ENCODE measurements at regions not wholly inside any gene's neighbourhood (a gene's known extent, or its start where the extent isn't known, plus 50 kb on each side); places are given as distances from the start of the nearest gene placed in this dataset.
"Not testable (repeated sequence)": the region's sequence is repeated elsewhere in the genome, so short reads cannot be mapped to it uniquely, and the experiment has no call there.

- DNase-seq (ENCODE audit: low spot score) = not testable (repeated sequence)
Observed at GRCh38 chr9:41018948-41019347, 109.5 kb downstream of the FOXD4L6 start.

- not testable (repeated sequence) for DNase-seq (ENCODE audit: low spot score)
Observed at GRCh38 chr9:41016699-41017098, 111.8 kb downstream of the FOXD4L6 start.

GRCh38 chr9:40999952-41000700 lies 128.4 kb downstream of the FOXD4L6 start:
- DNase-seq (ENCODE audit: low spot score) = not testable (repeated sequence)

GRCh38 chr9:40995490-40995889 lies 133.0 kb downstream of the FOXD4L6 start:
- DNase-seq (ENCODE audit: low spot score) = not testable (repeated sequence)

GRCh38 chr9:40993842-40994241 lies 134.6 kb downstream of the FOXD4L6 start:
- DNase-seq (ENCODE audit: low spot score) = not testable (repeated sequence)

GRCh38 chr9:40993375-40993774 lies 135.1 kb downstream of the FOXD4L6 start:
- not testable (repeated sequence) for DNase-seq (ENCODE audit: low spot score)

- DNase-seq (ENCODE audit: low spot score) = not testable (repeated sequence)
Observed at GRCh38 chr9:40992472-40992821, 136.0 kb downstream of the FOXD4L6 start.

DNA sequence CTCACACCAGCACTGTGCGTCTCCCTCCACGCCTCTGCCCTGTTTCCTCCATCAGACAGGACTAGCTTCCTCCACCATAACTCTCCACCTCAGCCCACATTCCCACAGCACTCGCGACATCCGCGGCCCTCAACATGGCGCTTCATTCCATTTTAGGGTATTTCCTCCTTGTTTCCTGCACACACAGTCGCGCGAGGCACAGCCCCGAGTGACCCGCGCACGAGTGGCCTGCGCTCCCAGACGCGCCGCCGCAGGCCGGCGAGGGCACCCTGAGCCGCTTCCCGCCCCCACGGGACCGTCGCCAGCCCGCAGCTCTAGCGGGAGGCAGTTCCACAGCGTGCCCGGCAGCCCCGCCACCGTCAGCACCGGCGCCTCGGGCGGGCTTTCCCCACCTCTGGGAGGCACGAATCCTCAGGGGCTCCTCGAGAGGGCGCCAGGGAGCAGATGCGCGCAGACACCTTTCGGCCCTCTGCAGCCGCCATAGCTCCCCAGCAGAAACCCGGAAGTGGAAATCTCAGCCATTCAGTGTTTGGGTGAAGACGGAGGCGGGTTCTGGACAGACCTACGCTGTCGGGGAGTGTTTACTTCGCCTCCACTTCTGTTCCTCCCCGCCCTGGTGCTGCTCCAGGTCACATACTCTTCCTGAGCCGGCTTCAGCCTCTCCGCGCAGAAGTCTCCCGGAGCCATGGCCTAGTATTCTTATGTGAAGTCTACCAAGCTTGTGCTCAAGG lies 136.6 kb downstream of the FOXD4L6 start:
- DNase-seq (ENCODE audit: low spot score) = peak; percentile 100

DNA sequence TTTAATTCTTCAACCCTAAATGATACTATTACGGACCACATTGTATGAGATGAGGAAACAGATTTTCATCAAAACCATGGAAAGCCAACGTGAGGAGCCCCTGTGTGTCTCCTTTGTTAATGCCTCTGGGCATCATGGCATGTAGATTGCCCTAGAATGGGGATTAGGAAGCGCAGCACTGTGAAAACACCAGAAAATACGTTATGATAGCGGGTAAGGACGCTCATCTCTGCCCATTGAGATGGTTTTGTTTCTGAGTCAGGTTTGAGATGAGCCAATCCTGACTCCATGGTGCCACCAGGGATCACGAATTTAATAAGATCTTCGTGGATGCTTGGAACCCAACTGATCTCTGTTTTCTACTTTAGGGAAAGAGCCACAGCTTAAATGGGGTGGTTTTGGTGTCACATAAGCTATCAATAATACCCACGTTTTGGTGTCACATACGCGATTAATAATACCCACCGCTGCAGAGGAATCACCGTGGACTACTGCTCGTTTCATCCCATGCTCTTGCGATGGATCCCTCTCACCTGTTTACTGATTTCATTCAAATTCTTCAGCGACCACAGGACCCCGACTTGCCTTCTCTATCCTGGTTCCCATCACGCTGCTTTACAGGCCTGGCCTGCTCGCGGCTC lies 137.3 kb downstream of the FOXD4L6 start:
- DNase-seq (ENCODE audit: low spot score) = peak; percentile 26

GRCh38 chr9:40986332-40986731 lies 142.1 kb downstream of the FOXD4L6 start:
- DNase-seq (ENCODE audit: low spot score) = not testable (repeated sequence)

GRCh38 chr9:40975351-40975750 lies 153.1 kb downstream of the FOXD4L6 start:
- DNase-seq (ENCODE audit: low spot score) = not testable (repeated sequence)

- DNase-seq (ENCODE audit: low spot score) = not testable (repeated sequence)
Observed at GRCh38 chr9:40974912-40975311, 153.6 kb downstream of the FOXD4L6 start.

DNA sequence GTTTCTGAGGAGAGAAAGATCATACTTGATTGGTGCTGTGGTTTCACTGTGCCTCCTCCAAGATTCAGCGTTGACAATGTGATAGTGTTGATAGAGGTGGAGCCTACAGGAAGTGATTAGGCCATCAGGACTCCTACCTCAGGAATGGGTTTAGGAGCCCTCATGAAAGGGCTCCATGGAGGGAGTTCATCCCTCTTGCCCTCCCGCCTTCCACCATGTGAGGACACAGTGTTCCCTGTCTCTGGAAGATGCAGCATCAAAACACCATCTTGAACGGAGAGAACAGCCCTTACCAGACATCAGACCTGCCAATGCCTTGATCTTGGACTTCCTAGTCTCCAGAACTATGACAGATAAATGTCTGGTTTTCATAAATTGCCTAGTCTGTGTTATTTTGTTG lies 156.7 kb downstream of the FOXD4L6 start:
- DNase-seq (ENCODE audit: low spot score) = not testable (repeated sequence)

GRCh38 chr9:40970340-40970739 lies 158.1 kb downstream of the FOXD4L6 start:
- DNase-seq (ENCODE audit: low spot score) = not testable (repeated sequence)

- not testable (repeated sequence) for DNase-seq (ENCODE audit: low spot score)
Observed at GRCh38 chr9:40962461-40962860, 166.0 kb downstream of the FOXD4L6 start.

- not testable (repeated sequence) for DNase-seq (ENCODE audit: low spot score)
Observed at GRCh38 chr9:40951876-40952494, 176.5 kb downstream of the FOXD4L6 start.

DNA sequence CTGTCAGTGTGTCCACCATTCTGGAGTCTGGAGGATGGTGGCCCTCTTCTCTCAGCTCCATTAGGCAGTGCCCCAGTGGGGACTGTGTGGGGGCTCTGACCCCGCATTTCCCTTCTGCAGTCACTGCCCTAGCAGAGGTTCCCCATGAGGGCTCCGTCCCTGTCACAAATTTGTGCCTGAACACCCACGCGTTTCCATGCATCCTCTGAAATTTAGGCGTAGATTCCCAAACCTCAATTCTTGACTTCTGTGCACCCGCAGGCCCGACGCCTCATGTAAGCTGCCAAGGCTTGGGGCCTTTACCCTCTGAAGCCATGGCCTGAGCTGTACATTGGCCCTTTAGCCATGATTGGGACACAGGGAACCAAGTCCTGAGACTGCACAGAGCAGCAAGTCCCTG lies 182.3 kb downstream of the FOXD4L6 start:
- not testable (repeated sequence) for DNase-seq (ENCODE audit: low spot score)

- not testable (repeated sequence) for DNase-seq (ENCODE audit: low spot score)
Observed at GRCh38 chr9:40942730-40943129, 185.8 kb downstream of the FOXD4L6 start.

- DNase-seq (ENCODE audit: low spot score) = not testable (repeated sequence)
Observed at GRCh38 chr9:40939888-40940209, 188.6 kb downstream of the FOXD4L6 start.

- DNase-seq (ENCODE audit: low spot score) = not testable (repeated sequence)
Observed at GRCh38 chr9:40939201-40939887, 189.1 kb downstream of the FOXD4L6 start.

- no peak for DNase-seq (ENCODE audit: low spot score)
Observed at GRCh38 chr9:40935336-40935735, 193.1 kb downstream of the FOXD4L6 start.

GRCh38 chr9:40934480-40934879 lies 194.0 kb downstream of the FOXD4L6 start:
- DNase-seq (ENCODE audit: low spot score) = not testable (repeated sequence)
